GM23248 (cell line): ENCODE measurements at regions not wholly inside any gene's neighbourhood (a gene's known extent, or its start where the extent isn't known, plus 50 kb on each side); places are given as distances from the start of the nearest gene placed in this dataset.

Source experiments
- EZH2 ChIP-seq: fragments of 200-600 bp; sonication (generic); IDR thresholded peaks from 2 replicates; pipeline ENCODE4 v1.6.1; 2018; ENCODE audit warnings: antibody characterized with exemption, mild to moderate bottlenecking; ENCODE audit not compliant: insufficient read depth, poor library complexity, severe bottlenecking
- EZH2phosphoT487 ChIP-seq: fragments of 200-600 bp; sonication (generic); IDR thresholded peaks from 2 replicates; pipeline ENCODE4 v1.6.1; 2018; ENCODE audit warnings: antibody characterized with exemption, moderate library complexity, mild to moderate bottlenecking, low read depth; ENCODE audit not compliant: insufficient read depth

DNA sequence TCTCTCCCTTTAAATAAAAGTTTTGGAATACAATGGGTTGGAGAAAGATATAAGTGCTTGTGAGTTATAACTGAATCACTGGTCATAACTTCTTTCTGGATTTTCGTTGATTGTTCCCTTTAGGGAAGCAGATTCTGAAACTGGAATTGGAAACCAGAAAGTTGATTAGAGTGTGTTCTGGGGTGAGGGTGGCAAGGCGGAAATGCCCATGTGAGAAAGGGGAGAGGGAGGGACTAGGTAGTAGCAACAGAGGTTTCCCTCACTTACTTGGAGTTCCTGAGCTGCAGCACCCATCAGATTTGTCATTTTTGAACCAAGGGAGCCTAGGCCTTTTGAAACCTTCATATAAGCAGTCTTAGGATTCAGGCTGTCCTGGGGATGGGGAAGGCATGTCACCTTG, 453.4 kb downstream of the KCNJ3 start:
- no peak for TF ChIP-seq EZH2
- no peak for TF ChIP-seq EZH2phosphoT487
